H1 (cell line): ENCODE measurements at regions not wholly inside any gene's neighbourhood (a gene's known extent, or its start where the extent isn't known, plus 50 kb on each side); places are given as distances from the start of the nearest gene placed in this dataset.

Source experiments
- CTCF ChIA-PET: fragments of 300-600 bp; sonication (Branson Sonifier 250); formaldehyde crosslinking; loops from one replicate; lab custom pipeline; 2021; ENCODE audit not compliant: partially characterized antibody; lab: Charles Lee
- POLR2A ChIA-PET: fragments of 300-600 bp; sonication (Branson Sonifier 250); formaldehyde crosslinking; loops from one replicate; lab custom pipeline; 2021; ENCODE audit warnings: inconsistent platforms; ENCODE audit not compliant: partially characterized antibody; lab: Charles Lee
- DNase-seq, 2 experiments: peaks; one replicate each; pipeline versions ENCODE4 v3.0.0 to v3.0.0-alpha.2; 2010 to 2022; ENCODE audit warnings: low spot score in 2 of 2, low read depth in 1 of 2, mixed read lengths in 1 of 2
- FAIRE-seq: peaks from 2 replicates; lab custom pipeline; 2011; peaks lifted over from hg19 to GRCh38; lab: Jason Lieb, UNC
- H2AFZ ChIP-seq: 2 replicates; pipeline ENCODE4 v1.8.1; 2012; ENCODE audit warnings: low read length, inconsistent platforms
- H2AK5ac ChIP-seq: 2 replicates; pipeline ENCODE4 v1.6.1; 2013; ENCODE audit warnings: low read depth, low read length
- H2BK120ac ChIP-seq: replicated peaks from 2 replicates; pipeline ENCODE3; 2013; ENCODE audit warnings: low read depth, low read length, inconsistent platforms
- H2BK12ac ChIP-seq: 2 replicates; pipeline ENCODE4 v1.6.1; 2013; ENCODE audit warnings: low read depth, low read length
- H2BK15ac ChIP-seq: 2 replicates; pipeline ENCODE4 v1.6.1; 2013; ENCODE audit warnings: low read length
- H2BK20ac ChIP-seq: 2 replicates; pipeline ENCODE4 v1.6.1; 2013; ENCODE audit warnings: low read length
- H2BK5ac ChIP-seq: 2 replicates; pipeline ENCODE4 v1.6.1; 2013; ENCODE audit warnings: low read depth, low read length
- H3K14ac ChIP-seq: 2 replicates; pipeline ENCODE4 v1.6.1; 2013; ENCODE audit warnings: inconsistent platforms; ENCODE audit not compliant: insufficient read length
- H3K18ac ChIP-seq: 2 replicates; pipeline ENCODE4 v1.6.1; 2013; ENCODE audit warnings: low read length; ENCODE audit errors: extremely low read depth
- H3K23ac ChIP-seq: 2 replicates; pipeline ENCODE4 v1.6.1; 2013; ENCODE audit warnings: inconsistent platforms; ENCODE audit not compliant: insufficient read length
- H3K23me2 ChIP-seq: 2 replicates; pipeline ENCODE4 v1.6.1; 2013; ENCODE audit warnings: low read depth, low read length
- H3K27ac ChIP-seq: 2 replicates; pipeline ENCODE4 v1.6.1; 2011; ENCODE audit warnings: low read depth, low read length, inconsistent platforms
- H3K27me3 ChIP-seq, 4 experiments: replicated peaks in 1 of 4; 1 replicate in 1 of 4; 2 replicates in 3 of 4; pipeline versions ENCODE4 v1.6.1 to v1.8.1; 2011 to 2013; ENCODE audit warnings: low read length in 3 of 4, mild to moderate bottlenecking in 3 of 4, inconsistent platforms in 2 of 4, mixed read lengths in 2 of 4, moderate library complexity in 1 of 4; ENCODE audit not compliant: control insufficient read depth in 3 of 4, insufficient read depth in 3 of 4; ENCODE audit errors: extremely low read depth in 1 of 4
- H3K36me3 ChIP-seq, 4 experiments: 2 replicates each; pipeline versions ENCODE4 v1.6.1 to v1.8.1; 2011 to 2013; ENCODE audit warnings: mild to moderate bottlenecking in 4 of 4, low read length in 3 of 4, moderate library complexity in 2 of 4, control low read depth in 1 of 4, inconsistent platforms in 1 of 4; ENCODE audit not compliant: insufficient read depth in 4 of 4, control insufficient read depth in 2 of 4
- H3K4ac ChIP-seq: replicated peaks from 2 replicates; pipeline ENCODE3; 2013; ENCODE audit warnings: low read length, low read depth, mixed read lengths, inconsistent platforms; ENCODE audit not compliant: insufficient read length
- H3K4me1 ChIP-seq, 4 experiments: replicated peaks in 1 of 4; 1 replicate in 1 of 4; 2 replicates in 3 of 4; pipeline versions ENCODE4 v1.6.1 to v1.8.1; 2011 to 2013; ENCODE audit warnings: low read length in 3 of 4, inconsistent platforms in 2 of 4, mixed read lengths in 1 of 4; ENCODE audit not compliant: insufficient read depth in 4 of 4, control insufficient read depth in 3 of 4
- H3K4me2 ChIP-seq, 2 experiments: 2 replicates each; pipeline versions ENCODE4 v1.6.1 to v1.8.1; 2011 to 2013; ENCODE audit warnings: low read depth in 2 of 2, low read length in 2 of 2, control low read depth in 1 of 2, inconsistent platforms in 1 of 2, mild to moderate bottlenecking in 1 of 2; ENCODE audit not compliant: insufficient read depth in 1 of 2
- H3K4me3 ChIP-seq, 4 experiments: fragments of 200-600, 300-600 bp in 1 of 4; sonication (generic), shearing (Covaris generic), sonication (Bioruptor Twin) in 1 of 4; 2 replicates each; pipeline versions ENCODE4 v1.5.1 to v1.8.1; 2011 to 2016; ENCODE audit warnings: low read length in 4 of 4, low read depth in 3 of 4, control low read depth in 2 of 4, inconsistent platforms in 2 of 4, mild to moderate bottlenecking in 2 of 4, mixed read lengths in 1 of 4, moderate library complexity in 1 of 4; ENCODE audit not compliant: insufficient read depth in 2 of 4; ENCODE audit errors: extremely low read depth in 1 of 4
- H3K56ac ChIP-seq: replicated peaks from 2 replicates; pipeline ENCODE3; 2013; ENCODE audit warnings: low read depth, mild to moderate bottlenecking, mixed read lengths, low read length, inconsistent platforms; ENCODE audit not compliant: insufficient read length
- H3K79me1 ChIP-seq: 2 replicates; pipeline ENCODE4 v1.6.1; 2013; ENCODE audit warnings: low read depth, low read length, control low read depth
- H3K79me2 ChIP-seq, 2 experiments: 2 replicates each; pipeline versions ENCODE4 v1.6.1 to v1.8.1; 2012 to 2013; ENCODE audit warnings: low read length in 2 of 2, mild to moderate bottlenecking in 2 of 2, inconsistent platforms in 1 of 2; ENCODE audit not compliant: insufficient read depth in 2 of 2, control insufficient read depth in 1 of 2
- H3K9ac ChIP-seq, 4 experiments: replicated peaks in 1 of 4; 1 replicate in 1 of 4; 2 replicates in 3 of 4; pipeline versions ENCODE4 v1.6.1 to v1.8.1; 2011 to 2013; ENCODE audit warnings: low read depth in 3 of 4, low read length in 3 of 4, control low read depth in 2 of 4, mild to moderate bottlenecking in 2 of 4, moderate library complexity in 2 of 4, inconsistent platforms in 1 of 4; ENCODE audit errors: extremely low read depth in 1 of 4
- H3K9me3 ChIP-seq, 2 experiments: 2 replicates each; pipeline versions ENCODE4 v1.6.1 to v1.8.1; 2012 to 2013; ENCODE audit warnings: mild to moderate bottlenecking in 2 of 2, moderate library complexity in 2 of 2, control low read depth in 1 of 2, inconsistent platforms in 1 of 2, low read depth in 1 of 2, low read length in 1 of 2, mixed read lengths in 1 of 2; ENCODE audit not compliant: insufficient read depth in 2 of 2
- H4K20me1 ChIP-seq, 2 experiments: replicated peaks in 1 of 2; 2 replicates each; pipeline versions ENCODE3 to v1.8.1; 2011 to 2013; ENCODE audit warnings: inconsistent platforms in 2 of 2, low read length in 2 of 2, mild to moderate bottlenecking in 1 of 2; ENCODE audit not compliant: insufficient read depth in 2 of 2, control insufficient read depth in 1 of 2
- H4K5ac ChIP-seq: 2 replicates; pipeline ENCODE4 v1.6.1; 2013; ENCODE audit warnings: low read length, low read depth, mixed read lengths, inconsistent platforms; ENCODE audit not compliant: insufficient read length
- H4K8ac ChIP-seq: 2 replicates; pipeline ENCODE4 v1.8.0; 2013; ENCODE audit warnings: mild to moderate bottlenecking, moderate library complexity, low read length, inconsistent platforms; ENCODE audit not compliant: insufficient read depth; ENCODE audit errors: extremely low read depth
- H4K91ac ChIP-seq: replicated peaks from 2 replicates; pipeline ENCODE3; 2013; ENCODE audit warnings: low read length, mixed read lengths, inconsistent platforms; ENCODE audit not compliant: insufficient read length
- E2F6 ChIP-seq: IDR thresholded peaks from 2 replicates; pipeline ENCODE4 v1.6.1; 2012; ENCODE audit warnings: inconsistent platforms
- GABPA ChIP-seq: IDR thresholded peaks from 2 replicates; pipeline ENCODE4 v1.6.1; 2011; ENCODE audit warnings: mild to moderate bottlenecking, low read length, moderate library complexity, borderline replicate concordance; ENCODE audit not compliant: insufficient read depth
- POU5F1 ChIP-seq: IDR thresholded peaks from 2 replicates; pipeline ENCODE4 v1.6.1; 2011; ENCODE audit warnings: low read depth, mild to moderate bottlenecking, low read length, moderate library complexity
- WGBS, 2 experiments: shearing (Covaris generic) in 1 of 2; methylation state at CpG; one replicate each; pipeline versions ENCODE4 v1.1.6 to v1.1.7; 2013 to 2015; ENCODE audit warnings: low lambda C conversion rate in 2 of 2, mixed read lengths in 2 of 2, inconsistent platforms in 1 of 2, low coverage in 1 of 2, missing lambda C conversion rate in 1 of 2; ENCODE audit not compliant: insufficient replicate concordance in 2 of 2, insufficient coverage in 1 of 2, insufficient read length in 1 of 2; ENCODE audit errors: extremely low coverage in 1 of 2, missing lambda C conversion rate in 1 of 2; 5-methylcytosine and 5-hydroxymethylcytosine counted together

- H4K91ac ChIP-seq, result no peak overlapping the region
- no peak overlapping the region for H2BK20ac ChIP-seq
- TF ChIP-seq GABPA (no peak), POU5F1 (no peak), E2F6 (no peak)
- H3K9me3 ChIP-seq, result peaks cover 0 to 9% of the 10 kb centered on the region in 2 experiments; a peak in 1 of 4 replicates
- WGBS, 2 experiments, result 82% methylated on average over 7 of the region's 7 CpGs; no CpG with 5 or more reads in 1 of the 2 experiments
- H3K23ac ChIP-seq, result no peak overlapping the region
- DNase-seq, result no peak
- no peak for FAIRE-seq
- no peak overlapping the region for H2AFZ ChIP-seq
- no peak overlapping the region for H3K14ac ChIP-seq
- H3K36me3 ChIP-seq, result no peaks in the 10 kb centered on the region
- H3K27me3 ChIP-seq, result no peaks in the 10 kb centered on the region
- H3K79me1 ChIP-seq, result no peaks in the 10 kb centered on the region
- H4K8ac ChIP-seq, result no peak overlapping the region
- peaks cover 0 to 13% (median 5%) of the 10 kb centered on the region in 4 experiments; a peak in 5 of 7 replicates for H3K4me1 ChIP-seq
- no peaks in the 10 kb centered on the region for H4K20me1 ChIP-seq
- H3K4me3 ChIP-seq, result no peak overlapping the region
- H2BK15ac ChIP-seq, result no peak overlapping the region; the same call in 1 of the 2 replicates
- POLR2A ChIA-PET, result interaction anchor here (0.8 to 0.9 kb wide), 2 partner anchors 12 kb away, joined by 3 read pairs; no protein-coding TSS in a partner anchor
- no peak overlapping the region for H2BK12ac ChIP-seq
- H2AK5ac ChIP-seq, result no peak overlapping the region
- H3K23me2 ChIP-seq, result no peaks in the 10 kb centered on the region
- H3K9ac ChIP-seq, result no peak overlapping the region
- H3K79me2 ChIP-seq, result no peaks in the 10 kb centered on the region; a peak in 1 of 4 replicates
- no peak overlapping the region for H3K4ac ChIP-seq
- no peak overlapping the region for H3K4me2 ChIP-seq
- 0 out of 2 replicates have a peak overlapping the region, but pooled peaks have one; percentile 16 for H2BK5ac ChIP-seq
- no peak overlapping the region; the same call in 1 of the 2 replicates for H3K18ac ChIP-seq
- H3K27ac ChIP-seq, result no peak overlapping the region
- H2BK120ac ChIP-seq, result no peak overlapping the region
- no peak overlapping the region for H3K56ac ChIP-seq
- CTCF ChIA-PET, result interaction anchor here (1.0 to 7.0 kb wide), 8 partner anchors 10 to 244 kb away, joined by 3 to 65 read pairs (median 8); no protein-coding TSS in a partner anchor
- no peak overlapping the region for H4K5ac ChIP-seq
These were observed 81.4 kb upstream of the EMX2 start for GRCh38 chr10:117460846-117461765.
